ENCODE measurements at regions not wholly inside any gene's neighbourhood (a gene's known extent, or its start where the extent isn't known, plus 50 kb on each side); places are given as distances from the start of the nearest gene placed in this dataset.

- Histone ChIP-seq H3K4me3 (ENCODE audit: insufficient read depth, low read depth, low read length) (no peak overlapping the region), H3K4ac (ENCODE audit: low read depth, low read length) (no peak overlapping the region), H3K79me1 (ENCODE audit: low read depth in 1 of 2, low read length in 2 of 2) (no peaks in the 10 kb centered on the region), H4K20me1 (ENCODE audit: insufficient read depth, low read length) (no peaks in the 10 kb centered on the region), H3K27me3 (ENCODE audit: control insufficient read depth, insufficient read depth, low read length) (peaks cover 10% of the 10 kb centered on the region; the same call in 1 of the 2 replicates), H4K91ac (ENCODE audit: insufficient read depth, low read depth, low read length) (no peak overlapping the region), H3K36me3 (ENCODE audit: control insufficient read depth, insufficient read depth, low read length) (no peaks in the 10 kb centered on the region), H3K4me1 (ENCODE audit: control insufficient read depth, insufficient read depth, low read length) (no peaks in the 10 kb centered on the region), H3K9me1 (ENCODE audit: insufficient read depth, low read length) (no peaks in the 10 kb centered on the region), H2BK15ac (ENCODE audit: low read depth, low read length) (no peak overlapping the region), H4K8ac (ENCODE audit: low read depth in 2 of 2, low read length in 2 of 2) (no peak overlapping the region), H2AK9ac (replicated peaks; ENCODE audit: low read depth, low read length, poor library complexity) (no peak overlapping the region), H2AK5ac (ENCODE audit: low read depth, low read length) (no peak overlapping the region), H3K27ac (ENCODE audit: insufficient read depth, low read length) (no peak overlapping the region), H3K14ac (replicated peaks; ENCODE audit: low read depth, low read length) (no peak overlapping the region), H3K9me3 (ENCODE audit: control insufficient read depth, insufficient read depth, low read length) (no peaks in the 10 kb centered on the region; the same call in 1 of the 2 replicates), H2BK20ac (ENCODE audit: low read depth, low read length) (no peak overlapping the region), H4K5ac (ENCODE audit: low read depth, low read length) (no peak overlapping the region), H3K4me2 (ENCODE audit: low read depth, low read length) (no peak overlapping the region), H2BK120ac (ENCODE audit: low read depth, low read length) (no peak overlapping the region), H3K18ac (ENCODE audit: low read depth, low read length) (no peak overlapping the region), H2BK5ac (ENCODE audit: low read depth, low read length, poor library complexity, severe bottlenecking) (no peak overlapping the region), H3K56ac (ENCODE audit: extremely low read depth, insufficient read depth, low read length) (no peak overlapping the region), H2AFZ (replicated peaks; ENCODE audit: low read length, poor library complexity) (no peak overlapping the region), H3K23ac (ENCODE audit: low read depth, low read length) (no peak overlapping the region), H3K9ac (ENCODE audit: low read depth, low read length) (no peak overlapping the region)
- 60% methylated on average over 3 of the region's 11 CpGs; no CpG with 5 or more reads in 1 of the 2 experiments for WGBS, 2 experiments (ENCODE audit: extremely low coverage in 2 of 2, insufficient read length in 1 of 2)
- ATAC-seq (ENCODE audit: low read depth) (no peak), DNase-seq (no peak)
- BruUV-seq (replicated peaks) = no TSS peak
- in situ Hi-C loops (cut with MboI; ENCODE audit: low sequenced_read_pairs) = no loop called here
- CTCF ChIA-PET = no interaction called here
- POLR2A ChIA-PET (ENCODE audit: unreplicated experiment) = no interaction called here
- dilution Hi-C loops (cut with HindIII; ENCODE audit: low sequenced_read_pairs, unreplicated experiment) = no loop called here
- TF ChIP-seq BHLHE40 (IDR thresholded peaks at IDR 0.05; ENCODE audit: low read depth, low read length) (no peak), CEBPB (IDR thresholded peaks at IDR 0.05; ENCODE audit: low read depth, low read length) (no peak), NFE2L2 (IDR thresholded peaks at IDR 0.05; ENCODE audit: low read depth, low read length) (no peak), FOS (IDR thresholded peaks at IDR 0.05; ENCODE audit: low read depth, low read length) (no peak), CHD1 (IDR thresholded peaks at IDR 0.05; ENCODE audit: low read depth, low read length) (no peak), SMC3 (IDR thresholded peaks at IDR 0.05; ENCODE audit: low read depth, low read length) (no peak), MAZ (IDR thresholded peaks at IDR 0.05; ENCODE audit: borderline replicate concordance, low read depth, low read length) (no peak), RAD21 (IDR thresholded peaks at IDR 0.05; ENCODE audit: low read length) (no peak), POLR2A (IDR thresholded peaks at IDR 0.05; ENCODE audit: low read depth, low read length) (no peak), MAFK (IDR thresholded peaks at IDR 0.05; ENCODE audit: low read depth, low read length) (no peak), CTCF (conservative IDR thresholded peaks at IDR 0.05; ENCODE audit: low read depth, low read length) (no peak)
- TF ChIP-seq, protein P1, sequence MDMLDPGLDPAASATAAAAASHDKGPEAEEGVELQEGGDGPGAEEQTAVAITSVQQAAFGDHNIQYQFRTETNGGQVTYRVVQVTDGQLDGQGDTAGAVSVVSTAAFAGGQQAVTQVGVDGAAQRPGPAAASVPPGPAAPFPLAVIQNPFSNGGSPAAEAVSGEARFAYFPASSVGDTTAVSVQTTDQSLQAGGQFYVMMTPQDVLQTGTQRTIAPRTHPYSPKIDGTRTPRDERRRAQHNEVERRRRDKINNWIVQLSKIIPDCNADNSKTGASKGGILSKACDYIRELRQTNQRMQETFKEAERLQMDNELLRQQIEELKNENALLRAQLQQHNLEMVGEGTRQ (IDR thresholded peaks at IDR 0.05; ENCODE audit: low read depth, low read length) = no peak
- intact Hi-C loops (cut with micrococcal nuclease) = no loop called here
These were observed 409.0 kb upstream of the PROK2 start for GRCh38 chr3:72193771-72194430.

Measured in IMR-90 (cell line).